IMR-90 (cell line): ENCODE measurements at regions not wholly inside any gene's neighbourhood (a gene's known extent, or its start where the extent isn't known, plus 50 kb on each side); places are given as distances from the start of the nearest gene placed in this dataset.
A peak's percentile ranks its signal among the peaks of the same experiment; 100 is the strongest.

Experiments used
- ATAC-seq: fragments of 200-7000 bp; cut with Tn5 transposase; 2 replicates; pipeline ENCODE4 v1.9.1; 2020; ENCODE audit warnings: low read depth, mild to moderate bottlenecking, moderate library complexity
- BruUV-seq: library from RNA; stranded (reverse); fragments of 400-500 nt; replicated peaks from 2 replicates; lab custom pipeline; 2021; lab: Mats Ljungman, UMichigan
- CTCF ChIA-PET: fragments of 300-600 bp; formaldehyde crosslinking; extraction: SDS; loops from one replicate; lab custom pipeline; 2021; ENCODE audit warnings: antibody characterized with exemption; lab: Yijun Ruan, JAX
- POLR2A ChIA-PET: fragments of 300-600 bp; sonication (Branson Sonifier 250); formaldehyde crosslinking; loops from one replicate; lab custom pipeline; 2022; ENCODE audit warnings: antibody characterized with exemption; ENCODE audit not compliant: unreplicated experiment; lab: Charles Lee
- DNase-seq: peaks from one replicate; pipeline ENCODE4 v3.0.0; 2013
- H2AFZ ChIP-seq: replicated peaks from 2 replicates; pipeline ENCODE3; 2013; ENCODE audit warnings: low read length, mild to moderate bottlenecking; ENCODE audit not compliant: poor library complexity
- H2AK5ac ChIP-seq: 2 replicates; pipeline ENCODE4 v1.6.1; 2013; ENCODE audit warnings: low read depth, low read length, inconsistent platforms
- H2AK9ac ChIP-seq: replicated peaks from 2 replicates; pipeline ENCODE3; 2013; ENCODE audit warnings: mild to moderate bottlenecking, low read depth, low read length, moderate library complexity; ENCODE audit not compliant: poor library complexity
- H2BK120ac ChIP-seq: 2 replicates; pipeline ENCODE4 v1.6.1; 2013; ENCODE audit warnings: low read depth, low read length, inconsistent platforms
- H2BK15ac ChIP-seq: 3 replicates; pipeline ENCODE4 v1.6.1; 2013; ENCODE audit warnings: low read depth, low read length, inconsistent platforms
- H2BK20ac ChIP-seq: 2 replicates; pipeline ENCODE4 v1.6.1; 2013; ENCODE audit warnings: low read depth, mild to moderate bottlenecking, inconsistent platforms, low read length, moderate library complexity
- H2BK5ac ChIP-seq: 2 replicates; pipeline ENCODE4 v1.6.1; 2013; ENCODE audit warnings: mild to moderate bottlenecking, low read depth, low read length, inconsistent platforms; ENCODE audit not compliant: poor library complexity, severe bottlenecking
- H3K14ac ChIP-seq: replicated peaks from 2 replicates; pipeline ENCODE4 v1.6.1; 2013; ENCODE audit warnings: low read depth, low read length, inconsistent platforms
- H3K18ac ChIP-seq: 2 replicates; pipeline ENCODE4 v1.6.1; 2013; ENCODE audit warnings: low read depth, low read length, control low read depth
- H3K23ac ChIP-seq: 2 replicates; pipeline ENCODE4 v1.6.1; 2013; ENCODE audit warnings: low read depth, low read length, inconsistent platforms
- H3K27ac ChIP-seq: 2 replicates; pipeline ENCODE4 v1.5.1; 2013; ENCODE audit warnings: mild to moderate bottlenecking, control low read depth, low read length; ENCODE audit not compliant: insufficient read depth
- H3K27me3 ChIP-seq: 2 replicates; pipeline ENCODE4 v1.6.1; 2013; ENCODE audit warnings: low read length; ENCODE audit not compliant: control insufficient read depth, insufficient read depth
- H3K36me3 ChIP-seq: 2 replicates; pipeline ENCODE4 v1.6.1; 2013; ENCODE audit warnings: low read length, mixed read lengths; ENCODE audit not compliant: control insufficient read depth, insufficient read depth
- H3K4ac ChIP-seq: 2 replicates; pipeline ENCODE4 v1.6.1; 2013; ENCODE audit warnings: low read depth, low read length, inconsistent platforms
- H3K4me1 ChIP-seq: 2 replicates; pipeline ENCODE4 v1.6.1; 2013; ENCODE audit warnings: low read length, mixed read lengths; ENCODE audit not compliant: control insufficient read depth, insufficient read depth
- H3K4me2 ChIP-seq: 2 replicates; pipeline ENCODE4 v1.6.1; 2013; ENCODE audit warnings: low read depth, mild to moderate bottlenecking, control low read depth, low read length, moderate library complexity
- H3K4me3 ChIP-seq: 2 replicates; pipeline ENCODE4 v1.5.1; 2013; ENCODE audit warnings: low read depth, mild to moderate bottlenecking, control low read depth, low read length, moderate library complexity; ENCODE audit not compliant: insufficient read depth
- H3K56ac ChIP-seq: 2 replicates; pipeline ENCODE4 v1.6.1; 2013; ENCODE audit warnings: low read length, inconsistent platforms; ENCODE audit not compliant: insufficient read depth; ENCODE audit errors: extremely low read depth
- H3K79me1 ChIP-seq, 2 experiments: 2 replicates each; pipeline ENCODE4 v1.6.1; 2013; ENCODE audit warnings: low read length in 2 of 2, inconsistent platforms in 1 of 2, low read depth in 1 of 2
- H3K9ac ChIP-seq: 2 replicates; pipeline ENCODE4 v1.6.1; 2013; ENCODE audit warnings: low read depth, low read length, control low read depth
- H3K9me1 ChIP-seq: 2 replicates; pipeline ENCODE4 v1.6.1; 2013; ENCODE audit warnings: low read length, inconsistent platforms; ENCODE audit not compliant: insufficient read depth
- H3K9me3 ChIP-seq: 2 replicates; pipeline ENCODE4 v1.6.1; 2013; ENCODE audit warnings: low read length; ENCODE audit not compliant: control insufficient read depth, insufficient read depth
- H4K20me1 ChIP-seq: 2 replicates; pipeline ENCODE4 v1.6.1; 2013; ENCODE audit warnings: low read length, inconsistent platforms; ENCODE audit not compliant: insufficient read depth
- H4K5ac ChIP-seq: 2 replicates; pipeline ENCODE4 v1.6.1; 2013; ENCODE audit warnings: mild to moderate bottlenecking, low read depth, low read length, control low read depth
- H4K8ac ChIP-seq, 2 experiments: 2 replicates each; pipeline ENCODE4 v1.6.1; 2013; ENCODE audit warnings: low read depth in 2 of 2, low read length in 2 of 2, control low read depth in 1 of 2, inconsistent platforms in 1 of 2
- H4K91ac ChIP-seq: 2 replicates; pipeline ENCODE4 v1.6.1; 2013; ENCODE audit warnings: low read depth, low read length, inconsistent platforms; ENCODE audit not compliant: insufficient read depth
- BHLHE40 ChIP-seq: fragments of 150-350 bp; IDR thresholded peaks from 2 replicates; pipeline ENCODE4 v1.6.1; 2016; ENCODE audit warnings: mild to moderate bottlenecking, low read depth, low read length
- CEBPB ChIP-seq: IDR thresholded peaks from 2 replicates; pipeline ENCODE4 v1.6.1; 2012; ENCODE audit warnings: low read depth, low read length, improper control_type of control experiment
- CHD1 ChIP-seq: IDR thresholded peaks from 2 replicates; pipeline ENCODE4 v1.6.1; 2012; ENCODE audit warnings: low read depth, low read length, improper control_type of control experiment
- MAFK ChIP-seq: IDR thresholded peaks from 2 replicates; pipeline ENCODE4 v1.6.1; 2012; ENCODE audit warnings: low read depth, low read length, improper control_type of control experiment
- MAZ ChIP-seq: IDR thresholded peaks from 2 replicates; pipeline ENCODE4 v1.6.1; 2012; ENCODE audit warnings: low read depth, mild to moderate bottlenecking, low read length, improper control_type of control experiment, moderate library complexity, borderline replicate concordance
- MXI1 ChIP-seq: IDR thresholded peaks from 2 replicates; pipeline ENCODE4 v1.6.1; 2012; ENCODE audit warnings: low read depth, mild to moderate bottlenecking, low read length, moderate library complexity, borderline replicate concordance
- NFE2L2 ChIP-seq: fragments of 150-350 bp; IDR thresholded peaks from 2 replicates; pipeline ENCODE4 v1.6.1; 2016; ENCODE audit warnings: low read depth, mild to moderate bottlenecking, low read length
- POLR2A ChIP-seq: IDR thresholded peaks from 2 replicates; pipeline ENCODE4 v1.6.1; 2012; ENCODE audit warnings: mild to moderate bottlenecking, low read depth, low read length
- RAD21 ChIP-seq: IDR thresholded peaks from 2 replicates; pipeline ENCODE4 v1.6.1; 2012; ENCODE audit warnings: low read length, improper control_type of control experiment
- RCOR1 ChIP-seq: IDR thresholded peaks from 2 replicates; pipeline ENCODE4 v1.6.1; 2012; ENCODE audit warnings: mild to moderate bottlenecking, low read length, improper control_type of control experiment; ENCODE audit not compliant: insufficient replicate concordance
- SMC3 ChIP-seq: fragments of 150-350 bp; IDR thresholded peaks from 2 replicates; pipeline ENCODE4 v1.6.1; 2016; ENCODE audit warnings: low read depth, mild to moderate bottlenecking, antibody characterized with exemption, low read length, moderate library complexity
- WGBS, 2 experiments: methylation state at CpG; one replicate each; pipeline versions ENCODE4 v1.1.5 to v1.1.7; 2013; ENCODE audit warnings: missing lambda C conversion rate in 2 of 2; ENCODE audit not compliant: insufficient read length in 1 of 2; ENCODE audit errors: extremely low coverage in 2 of 2; 5-methylcytosine and 5-hydroxymethylcytosine counted together
- dilution Hi-C: fragments of 300-500 bp; cut with HindIII; formaldehyde crosslinking; loops from one replicate; pipeline ENCODE4 v1.14.3; 2018; ENCODE audit warnings: low sequenced_read_pairs; ENCODE audit not compliant: unreplicated experiment
- in situ Hi-C: fragments of 300-500 bp; cut with MboI; formaldehyde crosslinking; loops from 3 replicates; pipeline ENCODE4 v1.14.3; 2019; ENCODE audit warnings: low sequenced_read_pairs, inconsistent platforms, mixed read lengths
- intact Hi-C: fragments of 100-400 bp; cut with micrococcal nuclease; formaldehyde crosslinking; loops from 2 replicates; pipeline ENCODE4 v1.10.0; 2022
- TF ChIP-seq, protein P1 (sequence below): conservative IDR thresholded peaks from 2 replicates; pipeline ENCODE4 v1.5.1; 2012; ENCODE audit warnings: mild to moderate bottlenecking, low read depth, low read length, improper control_type of control experiment
- TF ChIP-seq, protein P2 (sequence below): fragments of 150-350 bp; IDR thresholded peaks from 2 replicates; pipeline ENCODE4 v1.6.1; 2016; ENCODE audit warnings: low read depth, mild to moderate bottlenecking, low read length, moderate library complexity, borderline replicate concordance

DNA sequence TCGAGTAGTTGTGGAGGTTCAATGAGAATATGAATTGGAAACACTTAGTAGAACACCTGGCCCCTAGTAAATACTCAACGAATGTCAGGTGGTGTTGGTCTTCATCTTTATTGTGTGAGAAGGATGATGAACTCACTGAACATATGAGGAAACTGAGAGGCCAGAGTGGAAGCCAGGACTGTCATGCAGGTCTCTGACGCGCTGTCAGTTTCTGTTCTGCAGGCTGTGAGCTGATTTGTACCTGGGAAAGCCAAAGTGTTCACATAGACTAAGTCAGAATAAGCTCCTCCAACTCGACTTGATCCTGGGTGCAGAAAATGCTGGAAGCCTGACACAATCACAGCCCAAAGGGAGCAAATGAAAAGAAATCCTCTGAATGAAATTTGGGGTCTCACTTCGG lies 222.2 kb downstream of the LY86 start:
- no peak overlapping the region; the same call in 1 of the 2 replicates for H4K5ac ChIP-seq
- no peak overlapping the region for H2AK5ac ChIP-seq
- H3K27me3 ChIP-seq, result peaks cover 8% of the 10 kb centered on the region
- no peak overlapping the region for H2BK5ac ChIP-seq
- no peak overlapping the region for H4K91ac ChIP-seq
- DNase-seq, result no peak
- dilution Hi-C loops (no loop called here), intact Hi-C loops (no loop called here), in situ Hi-C loops (no loop called here)
- no peak overlapping the region for H3K14ac ChIP-seq
- H2BK15ac ChIP-seq, result no peak overlapping the region
- H2BK20ac ChIP-seq, result no peak overlapping the region
- no TSS peak for BruUV-seq
- H2AK9ac ChIP-seq, result no peak overlapping the region
- H2AFZ ChIP-seq, result no peak overlapping the region
- no peak overlapping the region for H3K56ac ChIP-seq
- no peak overlapping the region for H3K4ac ChIP-seq
- H3K9me3 ChIP-seq, result no peaks in the 10 kb centered on the region
- no peak overlapping the region for H2BK120ac ChIP-seq
- no peak overlapping the region for H4K8ac ChIP-seq
- no peak overlapping the region for H3K18ac ChIP-seq
- H4K20me1 ChIP-seq, result no peaks in the 10 kb centered on the region
- peaks cover 4% of the 10 kb centered on the region for H3K4me1 ChIP-seq
- ATAC-seq, result no peak
- no peak overlapping the region for H3K23ac ChIP-seq
- 92% methylated on average over 4 of the region's 6 CpGs; no CpG with 5 or more reads in 1 of the 2 experiments for WGBS, 2 experiments
- H3K27ac ChIP-seq, result no peak overlapping the region
- peak overlapping the region; percentile 32 for H3K4me3 ChIP-seq
- POLR2A ChIA-PET, result no interaction called here
- no peaks in the 10 kb centered on the region for H3K79me1 ChIP-seq
- H3K4me2 ChIP-seq, result peak overlapping the region; percentile 92
- H3K36me3 ChIP-seq, result no peaks in the 10 kb centered on the region
- H3K9ac ChIP-seq, result no peak overlapping the region
- CTCF ChIA-PET, result no interaction called here
- no peaks in the 10 kb centered on the region for H3K9me1 ChIP-seq
- no peak for TF ChIP-seq RAD21
- no peak for TF ChIP-seq NFE2L2
- TF ChIP-seq SMC3, result no peak
- no peak for TF ChIP-seq MXI1
- TF ChIP-seq CEBPB, result no peak
- no peak for TF ChIP-seq POLR2A
- TF ChIP-seq BHLHE40, result no peak
- TF ChIP-seq MAZ, result no peak
- TF ChIP-seq, protein P1, sequence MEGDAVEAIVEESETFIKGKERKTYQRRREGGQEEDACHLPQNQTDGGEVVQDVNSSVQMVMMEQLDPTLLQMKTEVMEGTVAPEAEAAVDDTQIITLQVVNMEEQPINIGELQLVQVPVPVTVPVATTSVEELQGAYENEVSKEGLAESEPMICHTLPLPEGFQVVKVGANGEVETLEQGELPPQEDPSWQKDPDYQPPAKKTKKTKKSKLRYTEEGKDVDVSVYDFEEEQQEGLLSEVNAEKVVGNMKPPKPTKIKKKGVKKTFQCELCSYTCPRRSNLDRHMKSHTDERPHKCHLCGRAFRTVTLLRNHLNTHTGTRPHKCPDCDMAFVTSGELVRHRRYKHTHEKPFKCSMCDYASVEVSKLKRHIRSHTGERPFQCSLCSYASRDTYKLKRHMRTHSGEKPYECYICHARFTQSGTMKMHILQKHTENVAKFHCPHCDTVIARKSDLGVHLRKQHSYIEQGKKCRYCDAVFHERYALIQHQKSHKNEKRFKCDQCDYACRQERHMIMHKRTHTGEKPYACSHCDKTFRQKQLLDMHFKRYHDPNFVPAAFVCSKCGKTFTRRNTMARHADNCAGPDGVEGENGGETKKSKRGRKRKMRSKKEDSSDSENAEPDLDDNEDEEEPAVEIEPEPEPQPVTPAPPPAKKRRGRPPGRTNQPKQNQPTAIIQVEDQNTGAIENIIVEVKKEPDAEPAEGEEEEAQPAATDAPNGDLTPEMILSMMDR, result no peak
- TF ChIP-seq, protein P2, sequence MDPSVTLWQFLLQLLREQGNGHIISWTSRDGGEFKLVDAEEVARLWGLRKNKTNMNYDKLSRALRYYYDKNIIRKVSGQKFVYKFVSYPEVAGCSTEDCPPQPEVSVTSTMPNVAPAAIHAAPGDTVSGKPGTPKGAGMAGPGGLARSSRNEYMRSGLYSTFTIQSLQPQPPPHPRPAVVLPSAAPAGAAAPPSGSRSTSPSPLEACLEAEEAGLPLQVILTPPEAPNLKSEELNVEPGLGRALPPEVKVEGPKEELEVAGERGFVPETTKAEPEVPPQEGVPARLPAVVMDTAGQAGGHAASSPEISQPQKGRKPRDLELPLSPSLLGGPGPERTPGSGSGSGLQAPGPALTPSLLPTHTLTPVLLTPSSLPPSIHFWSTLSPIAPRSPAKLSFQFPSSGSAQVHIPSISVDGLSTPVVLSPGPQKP, result no peak
- no peak for TF ChIP-seq MAFK
- no peak for TF ChIP-seq RCOR1
- no peak for TF ChIP-seq CHD1
